ENCODE measurements at regions not wholly inside any gene's neighbourhood (a gene's known extent, or its start where the extent isn't known, plus 50 kb on each side); places are given as distances from the start of the nearest gene placed in this dataset.

GRCh38 chr2:106299696-106300095 lies 105.6 kb upstream of the UXS1 start:
- TF ChIP-seq POLR2A (IDR thresholded peaks at IDR 0.05): no peak
- TF ChIP-seq POLR2AphosphoS5 (IDR thresholded peaks at IDR 0.05): no peak
- TF ChIP-seq EP300 (IDR thresholded peaks at IDR 0.05): no peak
- TF ChIP-seq CTCF (IDR thresholded peaks at IDR 0.05): no peak

Measured in suprapubic skin (tissue), 4 donors.